GM19238 (cell line): ENCODE measurements at regions not wholly inside any gene's neighbourhood (a gene's known extent, or its start where the extent isn't known, plus 50 kb on each side); places are given as distances from the start of the nearest gene placed in this dataset.
"Not testable (repeated sequence)": the region's sequence is repeated elsewhere in the genome, so short reads cannot be mapped to it uniquely, and the experiment has no call there.

Experiments used
- DNase-seq: peaks from one replicate; pipeline ENCODE4 v3.0.0; 2011; ENCODE audit warnings: low spot score; ENCODE audit not compliant: insufficient read length

DNA sequence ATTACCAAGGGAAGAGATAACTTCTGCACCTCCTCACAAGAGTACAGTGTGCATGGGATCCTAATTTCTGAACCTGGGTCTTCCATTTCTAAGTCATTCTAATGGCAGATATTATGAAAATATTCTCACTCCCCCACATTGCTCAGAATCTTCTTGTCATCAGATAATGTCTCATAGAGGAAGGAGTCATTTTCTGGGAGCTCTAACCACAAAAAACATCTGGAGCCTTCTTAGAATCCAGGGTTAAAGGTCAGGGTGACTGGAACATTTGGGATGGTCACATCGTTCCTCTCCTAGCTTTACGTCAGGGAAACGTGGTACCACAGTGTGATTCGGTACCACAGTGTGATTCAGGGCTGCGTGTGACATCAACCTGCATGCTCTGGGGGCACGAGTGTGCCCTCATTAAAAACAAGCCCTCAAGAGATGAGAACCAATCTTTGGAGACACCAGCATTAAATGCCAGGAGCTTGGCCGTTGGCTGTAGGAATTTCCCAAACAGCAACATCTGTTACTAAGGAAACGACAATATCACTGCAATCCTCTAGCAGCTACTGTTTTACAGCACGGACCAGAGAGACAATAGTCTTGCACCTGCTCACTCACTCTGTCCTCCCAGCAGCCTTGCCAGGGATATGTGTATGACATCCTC, 179.1 kb downstream of the PSMG1 start:
- DNase-seq, result no peak

DNA sequence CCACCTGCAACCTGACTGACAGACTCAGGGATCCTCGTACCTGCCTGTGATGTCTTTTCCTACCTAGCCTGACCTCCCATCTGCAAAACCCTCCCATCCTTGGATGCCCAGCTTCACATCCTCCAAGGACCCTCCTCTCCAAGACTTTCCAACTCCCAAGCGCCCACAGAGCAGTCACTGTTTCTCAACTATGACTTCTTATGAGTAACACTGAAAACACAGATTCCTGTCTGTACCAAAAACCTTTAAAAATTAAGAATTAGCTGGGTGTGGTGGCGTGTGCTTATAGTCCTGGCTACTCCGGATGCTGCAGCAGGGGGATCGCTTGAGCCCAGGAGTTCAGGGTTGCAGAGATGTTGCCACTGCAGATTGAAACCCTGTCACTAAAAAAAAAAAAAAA, 181.9 kb downstream of the PSMG1 start:
- DNase-seq, result no peak

DNA sequence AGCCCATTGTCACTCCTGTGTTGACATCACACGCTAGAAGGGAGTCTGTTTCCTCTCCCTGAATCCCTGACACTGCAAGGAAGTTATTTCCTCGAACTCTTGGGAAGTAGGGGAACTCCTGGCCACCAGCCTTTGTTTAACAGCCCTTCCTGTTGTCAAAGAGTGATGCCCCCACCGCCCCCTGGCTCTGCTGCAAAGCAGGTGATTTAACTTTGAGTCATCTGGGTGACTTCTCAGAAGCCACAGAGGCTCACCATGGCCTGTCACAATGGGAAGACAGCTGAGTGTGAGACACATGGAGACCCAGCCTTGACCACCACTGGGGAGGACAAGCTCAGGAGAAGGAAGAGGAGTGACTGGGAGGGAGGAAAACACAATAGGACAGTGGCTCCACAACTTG, 182.8 kb downstream of the PSMG1 start:
- no peak for DNase-seq

DNA sequence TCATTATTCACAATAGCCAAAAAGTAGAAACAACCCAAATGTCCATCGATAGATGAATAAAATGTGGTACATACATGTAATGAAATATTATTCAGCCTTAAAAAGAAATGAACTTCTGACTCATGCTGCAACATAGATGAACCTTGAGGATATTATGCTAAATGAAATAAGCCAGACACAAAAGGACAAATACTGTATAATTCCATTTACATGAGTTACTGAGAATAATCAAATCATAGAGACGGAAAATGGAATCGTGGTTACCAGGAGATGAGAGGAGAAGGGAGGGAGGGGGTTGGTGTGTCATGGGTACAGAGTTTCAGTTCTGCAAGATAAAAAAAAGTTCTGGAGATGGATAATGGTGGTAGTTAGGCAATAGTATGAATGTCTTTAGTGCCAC, 184.1 kb downstream of the PSMG1 start:
- DNase-seq, result no peak

DNA sequence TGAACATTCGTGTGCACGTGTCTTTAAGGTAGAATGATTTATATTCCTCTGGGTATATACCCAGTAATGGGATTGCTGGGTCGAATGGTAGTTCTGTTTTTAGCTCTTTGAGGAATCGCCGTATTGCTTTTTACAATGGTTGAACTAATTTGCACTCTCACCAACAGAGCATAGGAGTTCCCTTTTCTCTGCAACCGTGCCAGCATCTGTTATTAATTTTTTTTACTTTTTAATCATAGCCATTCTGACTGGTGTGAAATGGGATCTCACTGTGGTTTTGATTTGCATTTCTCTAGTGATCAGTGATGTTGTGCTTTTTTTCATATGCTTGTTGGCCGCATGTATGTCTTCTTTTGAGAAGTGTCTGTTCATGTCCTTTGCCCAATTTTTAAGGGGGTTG, 185.0 kb downstream of the PSMG1 start:
- not testable (repeated sequence) for DNase-seq

DNA sequence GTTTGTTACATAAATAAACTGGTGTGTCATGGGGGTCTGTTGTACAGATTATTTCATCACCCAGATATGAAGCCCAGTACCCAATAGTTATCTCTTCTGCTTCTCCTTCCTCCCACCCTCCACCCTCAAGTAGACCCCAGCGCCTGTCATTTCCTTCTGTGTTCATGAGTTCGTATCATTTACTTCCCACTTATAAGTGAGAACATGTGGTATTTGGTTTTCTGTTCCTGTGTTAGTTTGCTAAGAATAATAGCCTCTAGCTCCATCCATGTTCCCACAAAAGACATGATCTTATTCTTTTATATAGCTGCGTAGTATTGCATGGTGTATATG, 185.4 kb downstream of the PSMG1 start:
- not testable (repeated sequence) for DNase-seq

DNA sequence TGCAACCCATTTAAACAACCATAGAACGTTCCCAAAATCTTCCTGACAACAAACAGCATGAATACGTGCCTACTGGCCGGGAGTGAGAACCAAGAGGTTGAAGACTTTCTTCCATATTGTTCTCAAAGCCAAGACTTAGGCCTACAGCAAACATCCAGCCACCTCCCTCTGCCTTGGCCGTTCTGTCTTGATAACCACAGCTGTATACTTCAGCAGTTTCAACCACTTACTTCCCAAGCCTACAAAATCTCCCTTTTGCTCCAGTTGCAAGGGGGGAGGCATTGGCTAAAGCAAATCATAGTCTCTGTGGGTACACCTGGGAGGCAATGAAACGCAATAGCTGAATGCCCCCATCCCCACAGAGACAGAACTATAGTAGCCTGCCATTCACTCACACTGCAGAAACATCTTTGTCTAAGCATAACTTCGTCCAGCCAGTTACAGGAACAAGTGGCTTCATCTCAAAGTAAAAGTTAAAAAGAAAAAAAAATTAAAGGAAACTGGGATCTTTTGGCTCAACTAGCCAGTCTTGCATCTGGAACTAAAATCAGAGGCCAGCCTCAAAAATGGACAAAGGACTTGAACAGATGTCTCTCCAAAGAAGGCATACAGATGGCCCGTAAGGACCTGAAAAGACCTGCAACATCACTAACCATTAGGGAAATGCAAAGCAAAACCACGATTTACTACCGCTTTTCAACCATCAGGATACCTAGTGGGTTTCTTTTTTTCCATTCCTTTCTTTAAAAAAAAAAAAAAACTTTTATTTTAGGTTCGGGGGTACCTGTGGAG, 186.0 kb downstream of the PSMG1 start:
- no peak for DNase-seq

DNA sequence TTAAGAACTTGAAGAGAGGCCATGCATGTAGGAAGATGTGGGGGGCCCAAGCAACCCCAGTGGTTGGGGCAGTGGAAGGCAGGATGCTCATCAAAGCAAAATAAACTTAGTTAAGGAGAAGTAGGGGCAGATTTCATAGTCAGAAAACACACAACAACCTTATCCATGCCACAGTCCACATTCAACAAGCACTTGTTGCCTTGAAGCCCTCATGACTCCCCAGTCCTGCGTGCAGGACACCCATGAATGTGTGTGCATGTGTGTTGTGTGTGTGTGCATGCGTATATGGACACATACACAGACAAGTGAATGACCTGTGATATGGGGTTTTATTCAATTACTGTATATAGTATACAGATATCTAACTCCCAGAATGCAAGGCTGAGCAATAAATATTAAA, 186.9 kb downstream of the PSMG1 start:
- DNase-seq, result no peak

DNA sequence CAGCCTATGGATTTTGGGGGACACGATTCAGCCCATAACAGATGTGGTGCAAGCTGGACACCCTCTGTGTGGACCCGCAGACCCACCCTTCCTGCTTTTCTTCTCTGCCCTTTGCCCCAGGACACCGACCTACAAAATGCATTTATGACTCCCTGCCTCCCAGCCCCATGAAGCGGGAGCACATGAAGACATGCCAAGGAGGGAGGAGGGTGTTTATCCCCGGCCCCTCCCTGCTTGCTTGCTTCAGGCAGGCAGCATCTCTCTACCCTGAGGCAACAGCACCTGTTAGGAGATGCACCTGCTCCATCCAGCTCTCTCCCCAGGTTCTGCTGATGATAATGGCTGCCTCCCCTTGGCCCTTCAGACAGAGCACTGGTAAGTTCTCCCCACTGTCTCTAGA, 187.5 kb downstream of the PSMG1 start:
- no peak for DNase-seq

DNA sequence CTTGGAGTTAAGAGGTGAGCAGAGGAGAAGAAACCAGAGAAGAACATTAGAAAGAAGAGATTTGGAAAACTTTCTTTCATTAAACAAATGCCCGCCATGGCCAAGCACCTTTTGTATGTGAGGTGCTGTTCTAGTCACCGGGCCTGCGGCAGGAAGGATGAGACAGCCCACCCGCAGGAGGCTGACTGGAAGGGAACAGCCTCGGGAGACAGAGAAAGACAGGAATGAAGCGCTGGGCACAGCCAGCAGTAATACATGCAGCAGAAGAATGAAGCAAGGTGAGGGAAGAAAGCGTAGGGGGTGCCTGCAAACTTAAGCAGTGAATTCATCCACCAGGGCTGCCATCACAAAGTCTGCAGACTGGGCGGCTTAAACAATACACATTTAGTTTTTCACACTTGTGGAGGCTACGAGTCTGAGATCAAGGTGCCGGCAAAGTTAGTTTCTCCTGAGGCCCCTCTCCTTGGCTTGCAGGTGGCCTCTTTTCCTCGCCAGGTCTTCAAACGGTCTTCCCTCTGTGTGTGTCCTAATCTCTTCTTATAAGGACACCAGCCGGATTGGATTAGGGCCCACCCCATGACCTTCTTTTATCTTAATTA, 188.1 kb downstream of the PSMG1 start:
- DNase-seq, result no peak

DNA sequence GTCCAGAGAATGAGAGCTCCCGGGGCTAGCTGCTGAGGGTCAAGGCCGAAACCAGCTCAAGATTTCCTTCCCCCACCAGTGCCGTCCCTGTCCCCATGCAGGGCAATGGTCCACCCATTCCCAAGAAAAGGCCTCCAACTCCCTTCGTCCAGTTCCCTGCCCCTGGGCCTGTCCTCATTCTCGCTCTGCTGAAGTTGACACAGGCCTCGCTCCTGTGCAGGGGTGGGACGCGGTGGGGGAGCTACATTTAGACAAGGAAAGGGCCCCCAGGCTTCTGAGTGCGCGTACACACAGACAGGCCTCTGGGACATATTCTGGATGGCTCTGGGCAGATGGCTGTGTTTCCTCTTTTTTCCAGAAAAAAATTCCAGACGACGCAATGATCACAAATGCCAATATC, 188.3 kb downstream of the ETS2 start:
- DNase-seq, result no peak

DNA sequence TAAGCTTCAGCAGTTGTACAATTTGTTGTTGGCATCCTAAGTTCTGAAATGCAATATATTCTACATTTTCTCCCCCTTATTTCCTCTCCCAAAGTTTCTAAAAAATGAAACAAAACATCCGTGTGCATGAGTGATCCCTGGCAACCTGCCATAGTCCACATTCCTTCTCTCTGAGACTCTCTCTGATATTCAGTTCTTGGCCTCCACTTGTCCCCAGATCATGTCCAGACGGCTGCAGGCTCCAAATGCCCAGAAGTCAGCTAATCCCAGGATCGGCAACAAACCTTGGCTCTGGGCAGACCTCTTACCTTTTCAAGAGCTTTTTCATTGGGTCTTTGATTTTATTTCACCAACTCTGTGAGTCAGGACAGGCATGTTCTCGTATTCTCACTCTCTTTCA, 187.8 kb downstream of the ETS2 start:
- DNase-seq, result no peak

DNA sequence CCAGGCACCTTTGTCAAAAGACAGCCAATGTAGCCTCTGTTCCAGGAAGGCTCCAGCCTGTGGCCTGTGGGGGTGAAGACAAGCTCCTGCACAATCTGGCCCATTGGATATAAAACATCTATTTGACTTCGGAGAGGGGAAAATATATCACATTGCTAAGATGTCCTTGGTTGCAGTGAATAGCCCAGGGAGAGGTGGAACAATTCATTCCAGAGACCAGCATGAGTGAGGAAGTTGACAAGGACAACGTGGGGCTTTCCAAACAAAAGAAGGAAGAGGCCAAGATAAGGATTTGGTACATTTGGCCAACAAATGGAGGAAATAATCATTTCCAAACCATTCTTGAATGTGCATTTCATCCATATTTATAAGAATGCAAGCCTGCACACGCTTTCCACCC, 187.0 kb downstream of the ETS2 start:
- no peak for DNase-seq

DNA sequence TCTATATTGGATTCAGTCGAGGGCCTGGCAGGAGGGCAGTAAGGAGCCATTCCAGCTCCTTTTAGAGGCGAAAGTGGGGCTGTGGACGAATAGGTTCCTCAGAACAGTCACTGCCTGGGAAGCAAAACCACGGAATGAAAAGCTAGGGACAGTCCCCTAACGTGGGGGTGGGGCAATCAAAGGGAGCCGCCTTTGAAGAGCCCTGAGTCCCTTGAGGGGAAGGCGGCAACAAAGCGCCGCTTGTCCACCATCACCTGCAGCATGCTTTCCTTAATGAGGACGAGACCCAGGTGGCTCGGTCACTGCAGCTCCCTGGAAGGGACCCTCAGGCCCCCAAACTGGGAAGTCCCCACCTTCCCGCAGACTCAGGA, 184.7 kb downstream of the ETS2 start:
- DNase-seq, result no peak

DNA sequence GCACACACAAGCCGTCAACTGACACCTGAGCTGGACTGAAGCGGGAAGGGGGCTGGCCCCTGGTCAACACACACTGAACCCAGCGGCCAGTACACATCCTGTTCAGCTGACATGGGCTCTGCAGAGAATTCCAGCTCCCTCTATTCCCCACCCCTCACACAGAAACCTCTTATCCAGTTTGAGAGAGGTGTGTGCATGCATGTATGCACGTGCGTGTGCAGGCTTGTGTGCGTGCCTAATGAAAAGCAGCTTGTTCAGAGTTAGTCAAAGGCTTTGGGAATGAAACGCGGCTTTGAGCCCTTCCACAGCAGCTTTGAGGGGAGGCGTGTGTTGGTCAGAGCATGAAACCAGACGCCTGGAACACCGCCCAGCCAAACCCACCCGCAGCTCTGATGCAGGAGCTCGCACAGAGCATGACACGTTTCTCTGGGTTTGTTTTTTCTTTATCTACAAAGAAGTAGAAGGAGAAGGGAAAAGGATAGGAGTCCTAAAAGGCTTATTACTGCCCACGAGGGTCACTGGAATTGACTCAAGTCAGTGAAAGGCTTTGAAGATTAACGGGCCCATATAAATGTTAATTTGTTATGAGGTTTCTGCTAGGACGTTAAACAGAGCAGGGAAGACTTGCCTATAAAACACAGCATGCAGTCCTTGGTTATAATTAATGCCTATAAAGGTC, 184.2 kb downstream of the ETS2 start:
- DNase-seq, result no peak

DNA sequence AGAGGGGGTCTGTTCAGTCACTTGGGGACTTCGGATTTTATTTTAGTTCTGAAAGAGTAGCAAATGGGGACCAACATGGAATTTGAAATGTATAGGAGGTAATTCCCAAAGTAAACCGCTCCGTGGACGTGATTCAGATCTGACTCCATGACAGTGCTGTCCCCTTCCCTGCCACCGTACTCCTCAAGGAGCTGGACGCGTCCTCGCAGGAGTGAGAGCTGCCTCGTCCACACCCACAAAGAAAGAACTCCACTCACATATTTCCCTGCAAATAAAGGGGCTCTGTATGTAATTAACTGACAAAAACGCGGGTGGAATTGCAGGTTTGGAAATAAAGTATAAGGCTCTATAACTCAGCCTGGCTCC, 183.6 kb downstream of the ETS2 start:
- DNase-seq, result no peak

DNA sequence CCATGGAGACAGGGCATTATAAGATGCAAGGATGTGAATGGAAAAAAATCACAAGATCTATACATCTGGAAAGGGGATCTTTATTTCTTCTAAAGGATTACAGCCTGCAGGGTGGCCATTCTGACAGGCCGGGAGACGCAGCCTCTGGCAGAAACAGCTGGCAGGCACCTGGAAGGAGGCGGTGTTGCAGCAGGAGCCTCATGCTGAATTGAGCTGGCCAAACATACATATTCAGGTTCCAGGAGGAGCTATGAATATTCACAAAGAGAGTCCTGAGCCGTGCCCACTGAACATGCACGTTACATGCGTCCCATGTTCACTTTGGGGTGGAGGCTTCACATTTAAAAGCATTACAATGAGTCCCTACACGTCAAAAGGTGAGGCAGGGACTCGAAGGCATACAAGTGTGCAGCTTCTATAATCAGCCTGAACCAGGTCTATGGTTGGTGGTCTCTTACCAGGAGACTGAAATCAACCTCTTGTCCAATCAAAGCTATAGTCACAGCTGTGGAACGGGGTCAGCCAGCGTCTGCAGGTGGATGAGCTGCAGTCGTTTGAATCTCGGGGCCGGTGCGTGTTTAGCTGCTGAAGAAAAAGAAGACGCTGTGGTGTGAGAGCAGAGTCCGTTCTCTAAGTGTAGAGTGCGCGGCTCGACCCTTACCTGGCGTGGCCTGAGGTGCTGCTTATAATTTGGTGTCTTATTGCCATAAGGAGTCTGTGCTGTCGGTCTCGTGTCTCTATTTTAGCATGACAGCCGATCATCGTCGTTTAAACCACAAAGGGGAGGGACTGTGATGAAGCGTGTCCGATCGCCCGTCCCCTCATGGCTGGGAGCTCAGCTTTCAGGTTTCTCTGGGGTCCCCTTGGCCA, 183.0 kb downstream of the ETS2 start:
- no peak for DNase-seq

DNA sequence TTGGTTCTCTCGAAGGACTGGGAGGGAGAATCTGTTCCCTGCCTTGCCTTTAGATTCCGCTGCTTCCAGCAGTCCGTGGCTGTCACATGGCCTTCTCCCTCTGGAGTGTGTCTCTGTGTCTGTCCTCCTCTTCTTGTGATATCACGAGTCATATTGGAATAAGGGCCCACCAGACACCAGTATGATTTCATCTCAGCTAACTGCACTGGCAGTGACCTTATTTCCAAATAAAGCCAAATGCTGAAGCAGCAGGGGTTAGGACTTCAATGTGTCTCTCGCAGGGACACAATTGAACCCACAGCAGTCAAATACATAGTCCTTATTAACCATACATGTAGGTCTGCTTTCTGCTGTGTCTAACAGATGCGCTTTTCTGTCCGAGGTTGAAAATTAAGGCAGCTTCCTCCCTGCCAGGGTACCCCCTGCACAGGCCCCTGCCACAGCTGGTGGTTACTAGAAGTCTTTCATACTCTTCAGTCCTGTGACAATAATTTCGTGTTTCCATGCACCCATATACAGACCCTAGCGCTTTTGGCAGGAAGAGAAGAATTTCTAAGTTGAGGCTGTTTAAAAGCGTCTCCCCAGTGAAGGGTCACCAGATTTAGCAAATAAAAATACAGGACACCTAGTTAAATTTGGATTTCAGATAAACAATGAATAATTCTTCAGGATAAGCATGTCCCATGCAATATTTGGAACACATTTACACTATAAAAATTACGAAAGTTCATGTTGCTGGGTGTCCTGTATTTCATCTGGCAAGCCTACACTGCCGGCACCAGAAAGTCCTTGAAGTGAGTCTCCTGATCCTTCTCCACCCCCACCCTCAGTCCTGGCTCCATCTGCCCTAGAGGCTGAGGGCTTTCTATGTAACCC, 182.1 kb downstream of the ETS2 start:
- DNase-seq, result no peak

DNA sequence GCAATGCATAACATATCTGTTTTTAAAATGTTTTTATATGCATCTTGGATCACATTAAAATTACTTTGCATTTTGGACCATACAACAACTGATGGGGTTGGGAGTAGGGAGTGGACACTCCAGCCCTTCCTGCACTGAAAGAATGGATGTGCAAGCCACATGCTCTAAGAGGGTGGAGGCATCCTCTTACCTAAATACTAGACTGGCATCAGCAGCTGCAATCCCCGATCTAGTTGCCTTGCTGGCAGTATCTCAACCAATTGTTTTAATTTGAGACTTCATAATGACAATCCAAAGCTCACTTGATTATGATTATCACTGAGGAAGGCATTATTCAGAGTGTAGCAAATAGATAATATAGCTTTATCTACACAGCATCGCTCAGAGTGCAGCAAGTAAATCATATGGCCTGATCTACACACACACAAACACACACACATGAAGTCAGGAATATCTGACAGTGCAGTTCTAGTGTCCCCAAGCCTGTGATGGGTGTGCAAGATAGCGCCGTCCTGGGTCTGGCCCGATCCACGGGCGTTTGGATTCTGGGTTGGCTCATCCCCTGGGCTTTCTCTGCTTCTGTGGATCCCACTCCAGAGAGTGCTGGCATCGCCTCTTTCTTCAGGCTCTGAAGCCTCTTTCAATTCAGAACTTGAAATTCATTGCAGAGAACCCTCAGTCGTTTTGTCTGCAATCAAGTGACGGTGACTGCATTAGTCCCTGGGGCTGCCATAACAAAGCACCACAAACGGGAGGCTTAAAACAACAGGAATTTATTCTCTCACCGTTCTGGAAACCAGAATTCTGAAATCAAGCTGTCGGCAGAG, 181.3 kb downstream of the ETS2 start:
- DNase-seq, result no peak

DNA sequence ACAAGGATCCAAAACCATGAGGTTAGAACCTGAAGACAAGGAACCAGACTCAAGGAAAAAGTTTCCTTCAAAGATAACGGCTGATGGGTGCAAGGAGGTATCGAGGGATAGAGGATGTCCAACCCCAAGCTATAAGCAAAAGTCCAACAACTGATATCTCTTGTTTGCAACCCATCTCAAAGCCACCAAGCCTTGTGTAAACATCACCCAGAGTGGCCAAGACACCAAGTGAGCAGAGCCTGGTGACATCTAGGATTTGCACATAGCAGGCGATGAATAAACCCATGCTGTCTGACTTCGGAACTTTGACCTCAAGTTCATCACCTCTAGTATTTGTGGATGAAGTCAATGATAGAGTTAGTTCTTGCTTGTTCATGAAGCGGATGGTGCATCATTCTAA, 180.7 kb downstream of the ETS2 start:
- DNase-seq, result no peak
